Activated CD8-positive, alpha-beta memory T cell treated with anti-CD3 and anti-CD28 coated beads, Interleukin-2, amount 50 U/mL, for 4 hours (primary cell): ENCODE measurements at regions not wholly inside any gene's neighbourhood (a gene's known extent, or its start where the extent isn't known, plus 50 kb on each side); places are given as distances from the start of the nearest gene placed in this dataset.
"Not testable (repeated sequence)": the region's sequence is repeated elsewhere in the genome, so short reads cannot be mapped to it uniquely, and the experiment has no call there.

Experiments
- DNase-seq: peaks from one replicate; pipeline ENCODE4 v3.0.0-alpha.2; 2020

DNA sequence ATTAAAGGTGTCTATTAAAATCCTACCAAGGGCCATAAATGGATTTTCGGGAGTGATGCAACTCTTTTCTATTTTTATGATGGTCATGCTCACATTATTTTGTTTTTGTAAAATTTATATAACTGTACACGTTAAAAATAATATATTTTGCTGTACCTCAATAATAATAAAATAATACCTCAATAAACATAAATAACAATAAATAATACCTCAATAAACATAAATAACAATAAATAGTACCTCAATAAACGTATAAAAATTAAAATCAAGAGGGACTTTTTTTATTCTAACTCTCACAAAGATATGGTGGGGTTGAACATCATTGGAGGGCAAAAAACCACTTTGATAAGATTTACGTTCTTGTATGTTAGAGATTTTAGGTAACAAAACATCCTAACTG lies 1189.6 kb upstream of the CELF2 start:
- DNase-seq, result no peak

DNA sequence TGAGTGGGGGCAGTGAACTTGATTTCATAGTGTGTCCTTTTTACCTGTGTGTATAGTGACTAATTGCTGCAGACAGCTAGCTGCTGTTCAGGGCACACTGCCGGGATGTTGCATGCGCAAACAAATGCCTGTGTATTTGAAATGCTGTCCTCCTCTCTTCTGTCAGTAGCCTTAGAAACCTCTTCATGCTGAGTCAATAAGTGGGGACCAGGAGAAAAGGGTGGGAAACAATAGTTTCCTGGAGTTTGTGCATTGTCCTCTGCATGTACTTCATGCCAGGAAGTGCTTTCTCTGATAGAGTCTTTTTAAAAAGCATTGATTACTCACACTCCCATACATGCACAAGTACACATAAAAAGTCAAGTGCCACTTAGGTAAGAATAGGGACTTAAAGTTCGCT lies 1183.7 kb upstream of the CELF2 start:
- DNase-seq, result no peak

DNA sequence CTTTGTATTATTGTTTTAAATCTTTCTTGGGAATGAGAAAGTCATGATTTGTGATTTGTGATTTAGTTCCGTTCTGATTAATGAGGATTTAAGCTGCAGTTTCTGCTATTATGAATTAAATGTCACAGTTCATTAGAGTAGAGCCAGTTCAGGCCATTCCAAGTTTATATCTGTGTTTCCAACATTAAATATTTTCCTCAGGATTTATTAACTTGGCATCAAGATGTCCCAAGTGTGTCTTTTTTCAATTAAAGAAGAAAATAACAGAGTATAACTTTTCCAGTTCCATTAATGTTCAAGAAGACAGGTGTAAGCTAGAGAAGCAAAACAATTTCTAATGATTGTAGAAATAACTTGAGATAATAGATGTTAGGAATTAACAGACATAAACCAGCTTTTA lies 1183.2 kb upstream of the CELF2 start:
- DNase-seq, result no peak

DNA sequence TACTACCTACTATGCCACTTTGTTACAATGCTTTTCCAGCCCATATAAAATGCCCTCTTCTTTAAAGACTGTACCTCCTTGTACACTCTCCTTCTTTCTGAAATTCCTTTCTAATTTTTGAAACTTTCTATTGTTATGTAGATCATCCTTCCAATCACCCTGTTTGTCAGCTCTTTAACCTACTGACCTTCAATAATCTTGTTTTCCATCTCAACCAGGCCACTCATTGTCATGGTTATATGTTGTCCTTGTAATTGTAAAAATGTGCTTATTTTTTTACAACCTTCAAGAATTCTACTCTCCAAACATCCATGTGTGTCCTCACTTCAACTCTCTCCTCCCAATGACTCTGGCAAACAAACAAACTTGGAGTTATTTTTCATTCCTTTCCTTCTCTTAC lies 1172.6 kb upstream of the CELF2 start:
- DNase-seq, result no peak

DNA sequence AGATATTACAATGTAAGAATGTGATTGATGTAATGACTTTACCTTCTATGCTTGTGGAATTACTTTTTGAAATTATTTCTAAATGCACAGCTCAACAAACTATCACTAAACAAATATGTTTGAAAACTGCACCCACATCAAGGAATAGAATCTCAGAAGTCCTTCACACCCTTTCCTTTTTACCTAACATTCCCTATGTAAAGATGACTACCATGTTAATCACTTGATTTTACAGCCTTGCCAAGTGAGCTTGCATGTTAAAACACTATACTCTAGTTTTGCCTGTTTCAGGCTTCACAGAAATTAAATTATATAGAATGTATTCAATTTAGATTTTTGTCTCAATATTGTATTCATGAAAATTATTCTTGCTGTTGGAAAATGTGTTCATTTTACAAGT lies 1169.4 kb upstream of the CELF2 start:
- DNase-seq, result no peak

DNA sequence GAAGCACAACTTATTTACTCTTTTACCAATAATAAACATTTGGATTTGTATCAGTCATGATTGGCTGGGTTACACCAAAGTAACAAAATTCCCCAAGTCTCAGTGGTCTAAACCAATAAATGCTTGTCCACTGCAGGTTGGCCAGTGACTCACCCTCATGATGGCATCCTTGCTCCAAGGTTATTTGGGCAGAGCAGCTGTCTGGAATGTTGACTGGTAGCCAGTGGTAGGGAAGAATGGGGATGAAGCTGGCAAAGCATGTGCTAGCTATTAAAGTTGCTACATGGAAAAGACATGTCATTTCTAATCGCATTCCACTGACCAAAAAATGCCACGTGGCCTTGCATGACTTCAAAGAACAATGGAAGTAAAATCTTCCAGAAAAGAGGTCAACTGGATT lies 1168.7 kb upstream of the CELF2 start:
- no peak for DNase-seq

DNA sequence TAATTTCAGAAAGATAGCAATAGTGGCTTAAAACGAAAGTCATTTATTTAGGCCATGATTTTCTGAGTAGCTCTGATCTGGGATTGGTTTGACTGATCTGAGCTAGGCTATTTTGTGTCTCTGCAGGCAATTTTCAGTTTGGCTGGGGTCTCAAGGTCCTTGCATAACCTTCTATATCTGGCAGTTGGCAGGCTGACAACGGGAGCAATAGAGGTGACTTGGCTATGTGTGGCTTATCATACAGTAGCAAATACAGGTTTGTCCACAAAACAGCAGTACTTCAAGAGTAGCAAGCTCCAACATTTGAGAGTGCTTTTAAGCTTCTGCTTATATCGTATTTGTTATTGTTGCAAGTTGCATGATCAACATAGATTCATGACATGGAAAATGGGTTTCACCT lies 1167.3 kb upstream of the CELF2 start:
- DNase-seq, result no peak

DNA sequence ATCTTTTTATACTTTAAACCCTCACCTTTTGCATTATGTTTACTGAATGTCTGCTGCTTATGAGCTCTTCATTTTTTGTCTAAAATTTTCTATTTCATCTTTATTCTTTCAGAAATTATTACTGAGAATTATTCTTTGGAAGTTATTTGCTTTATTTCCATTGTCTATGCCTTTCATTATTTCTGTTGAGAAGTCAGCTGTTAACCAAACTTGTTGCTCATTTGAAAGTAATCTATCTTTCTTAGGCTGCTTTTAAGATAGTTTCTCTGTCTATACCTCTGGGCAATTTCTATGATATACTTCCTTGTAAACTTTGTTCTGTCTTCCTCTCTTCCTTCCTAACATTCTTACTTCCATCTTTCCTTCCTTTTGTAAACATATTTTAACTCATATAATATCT lies 1165.9 kb upstream of the CELF2 start:
- no peak for DNase-seq

DNA sequence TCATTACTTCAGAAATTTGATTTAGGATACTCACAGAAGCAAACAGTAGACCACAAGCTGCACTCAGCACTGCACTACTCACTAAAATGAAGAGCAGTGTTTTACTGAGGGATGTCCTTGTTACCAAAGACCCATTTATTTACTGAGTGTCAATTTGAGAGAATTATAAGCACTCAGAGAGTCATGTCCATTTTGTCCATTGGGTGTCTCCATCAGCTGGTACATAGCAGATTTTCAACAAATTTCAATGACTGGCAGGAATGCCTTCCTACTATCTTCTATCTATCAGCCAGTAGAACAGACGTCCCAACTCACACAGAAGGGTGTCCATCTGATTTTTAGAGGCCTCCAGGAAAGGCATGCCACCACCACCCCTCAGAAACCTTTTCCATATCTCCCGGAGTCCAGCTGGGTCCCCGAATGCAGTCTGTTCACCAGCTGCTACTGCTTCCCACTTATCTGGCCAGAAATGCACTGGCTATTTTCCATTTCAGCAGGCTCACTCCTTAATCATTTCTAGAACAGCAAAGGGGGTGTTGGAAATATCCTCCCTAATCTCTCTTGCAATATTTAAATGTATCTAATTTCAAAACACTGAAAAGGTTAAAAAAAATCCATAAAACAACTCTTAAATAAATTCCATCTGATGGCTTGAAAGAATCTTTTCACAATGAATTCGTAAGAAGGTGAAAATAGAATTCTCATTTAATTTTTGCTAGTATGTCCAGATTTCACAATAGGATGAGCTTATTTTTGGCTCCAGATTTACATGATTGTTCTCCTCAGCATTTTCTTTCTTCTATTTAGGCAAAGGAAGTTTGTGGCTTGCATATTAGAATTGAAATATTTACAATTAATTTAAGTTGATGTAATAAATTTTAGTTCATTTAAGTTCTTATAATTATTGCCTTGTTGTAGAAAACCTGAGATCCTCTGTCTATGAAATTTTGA lies 1164.0 kb upstream of the CELF2 start:
- DNase-seq, result no peak

DNA sequence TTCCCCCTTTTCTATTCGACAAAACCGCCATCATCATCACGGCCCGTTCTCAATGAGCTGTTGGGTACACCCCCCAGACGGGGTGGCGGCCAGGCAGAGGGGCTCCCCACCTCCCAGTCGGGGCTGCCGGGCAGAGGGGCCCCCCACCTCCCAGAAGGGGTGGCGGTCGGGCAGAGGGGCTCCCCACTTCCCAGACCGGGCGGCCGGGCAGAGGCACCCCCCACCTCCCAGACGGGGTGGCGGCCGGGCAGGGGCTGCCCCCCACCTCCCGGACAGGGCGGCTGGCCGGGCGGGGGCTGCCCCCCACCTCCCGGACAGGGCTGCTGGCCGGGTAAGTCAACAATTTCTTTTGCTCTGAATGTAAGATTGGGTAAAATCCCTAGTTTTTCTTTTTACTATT lies 1162.2 kb upstream of the CELF2 start:
- DNase-seq, result not testable (repeated sequence)

DNA sequence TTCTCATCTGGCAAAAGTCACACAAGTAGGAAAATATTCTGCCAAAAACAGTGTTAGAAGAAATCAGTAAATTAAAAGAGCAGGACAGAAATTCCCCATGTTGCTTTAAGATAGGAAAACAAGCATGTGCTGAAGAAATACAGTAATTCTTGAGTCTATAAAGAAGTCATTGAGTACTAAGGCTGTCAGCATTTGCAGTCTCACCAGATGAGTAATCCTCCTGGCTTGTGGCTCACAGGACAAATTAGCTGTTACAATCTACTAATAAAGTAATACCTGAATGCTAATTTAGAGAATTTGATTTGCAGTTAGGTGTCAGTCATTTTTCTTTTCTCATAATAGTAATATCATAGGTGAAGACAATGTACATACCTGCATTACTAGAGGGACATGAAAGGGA lies 1158.9 kb upstream of the CELF2 start:
- DNase-seq, result no peak

DNA sequence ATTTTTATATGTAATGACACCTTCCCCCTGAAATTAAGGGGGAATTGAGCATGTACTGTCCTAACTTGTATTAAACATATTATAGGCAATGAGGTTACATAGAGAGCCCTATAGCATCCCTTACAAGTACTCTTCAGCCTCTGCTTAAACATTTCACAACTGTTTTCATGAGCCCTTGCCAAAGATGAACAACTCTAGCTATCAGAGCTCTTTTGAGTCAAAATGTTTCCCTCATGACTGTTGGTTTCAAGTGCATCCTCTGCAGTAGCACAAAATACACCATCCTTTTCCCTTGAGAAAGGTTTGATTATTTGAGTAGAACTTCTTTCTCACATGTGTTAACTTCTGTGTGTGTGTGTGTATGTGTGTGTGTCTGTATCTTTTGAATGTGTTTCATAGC lies 1157.6 kb upstream of the CELF2 start:
- no peak for DNase-seq

DNA sequence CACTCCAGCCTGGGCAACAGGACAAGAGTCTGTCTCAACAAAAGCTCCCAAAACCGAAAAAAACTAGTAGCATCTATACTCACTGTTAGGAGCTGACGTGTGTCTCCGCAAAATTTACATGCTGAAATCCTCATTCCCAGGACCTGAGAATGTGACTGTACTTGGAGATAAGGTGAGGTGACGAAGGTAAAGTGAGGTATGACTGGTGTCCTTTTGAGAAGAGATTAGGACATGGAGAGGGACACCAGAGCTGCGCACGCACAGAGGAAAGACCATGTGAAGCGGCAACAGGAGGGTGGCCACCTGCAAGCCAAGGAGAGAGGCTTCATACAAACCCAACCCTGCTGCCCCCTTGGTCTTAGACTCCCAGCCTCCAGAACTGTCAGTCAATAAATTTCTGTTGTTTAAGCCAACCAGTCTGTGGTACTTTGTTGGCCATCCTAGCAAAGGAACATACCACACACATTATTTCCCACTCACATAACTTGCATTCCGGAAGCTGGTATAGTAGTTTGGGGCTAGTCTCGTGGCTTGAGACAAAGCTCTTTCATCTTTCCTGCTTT lies 1154.0 kb upstream of the CELF2 start:
- DNase-seq, result no peak

DNA sequence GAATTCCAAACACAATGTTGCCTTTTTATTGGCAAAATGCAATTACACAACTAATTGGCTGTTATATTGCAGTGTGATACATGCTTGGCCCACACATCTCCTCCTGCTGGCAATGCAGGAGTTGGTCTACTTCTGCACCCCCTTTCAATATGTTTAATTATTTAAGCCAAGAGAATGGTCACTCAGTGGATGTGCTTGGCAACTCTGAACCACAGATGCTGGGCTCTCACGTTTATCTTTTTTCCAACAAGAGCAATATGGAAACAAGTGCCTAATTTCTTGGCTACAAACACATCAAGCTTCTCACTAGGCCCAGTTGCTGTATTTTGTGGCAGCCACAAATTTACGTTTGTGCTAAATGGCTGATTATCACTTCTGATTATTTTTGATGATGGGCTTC lies 1149.2 kb upstream of the CELF2 start:
- DNase-seq, result no peak

DNA sequence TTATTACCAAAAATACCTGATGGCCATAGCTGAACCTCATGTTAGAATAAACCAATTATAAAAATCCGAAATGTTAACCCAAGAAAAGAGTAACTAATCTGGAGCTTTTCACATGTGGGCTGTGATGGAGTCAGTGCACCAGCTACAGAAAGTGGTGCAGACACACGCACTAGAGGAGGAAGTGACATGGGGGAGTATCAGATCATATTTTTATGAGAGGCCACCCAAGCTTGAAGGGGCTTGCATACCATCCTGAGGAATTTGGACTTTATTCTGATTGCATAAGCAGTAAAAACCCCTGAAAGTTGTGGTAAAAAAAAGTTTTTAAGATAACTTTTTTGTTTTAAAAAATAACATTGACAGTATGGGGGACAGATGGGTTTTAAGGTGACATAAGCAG lies 1148.5 kb upstream of the CELF2 start:
- DNase-seq, result no peak

DNA sequence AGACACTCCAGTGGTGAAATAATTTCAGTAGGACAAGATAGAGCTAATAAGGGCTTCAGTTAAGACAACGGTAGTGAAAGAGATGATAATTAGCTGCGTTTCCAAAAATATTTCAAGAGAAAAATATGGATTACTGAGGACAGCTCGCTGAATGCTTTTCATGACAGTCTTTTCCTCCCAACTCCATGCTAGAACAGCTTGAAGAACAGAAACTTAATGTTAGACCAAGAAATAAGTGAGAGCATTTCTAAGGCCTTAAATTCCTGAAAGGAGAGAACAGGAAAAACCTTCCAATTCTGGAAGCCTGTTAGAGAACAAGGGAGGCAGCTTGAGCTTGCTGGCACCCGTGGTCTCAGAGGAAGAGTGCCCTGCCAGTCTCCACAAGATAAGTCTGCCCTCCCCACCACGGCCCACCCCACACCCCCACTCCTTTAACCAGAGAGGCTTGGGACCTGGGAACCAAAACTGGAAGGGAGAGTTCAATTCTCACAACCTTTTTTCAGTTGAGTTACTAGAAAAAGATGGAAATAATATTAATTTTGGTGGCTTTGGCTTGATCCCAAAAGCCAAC lies 1148.0 kb upstream of the CELF2 start:
- DNase-seq, result no peak

DNA sequence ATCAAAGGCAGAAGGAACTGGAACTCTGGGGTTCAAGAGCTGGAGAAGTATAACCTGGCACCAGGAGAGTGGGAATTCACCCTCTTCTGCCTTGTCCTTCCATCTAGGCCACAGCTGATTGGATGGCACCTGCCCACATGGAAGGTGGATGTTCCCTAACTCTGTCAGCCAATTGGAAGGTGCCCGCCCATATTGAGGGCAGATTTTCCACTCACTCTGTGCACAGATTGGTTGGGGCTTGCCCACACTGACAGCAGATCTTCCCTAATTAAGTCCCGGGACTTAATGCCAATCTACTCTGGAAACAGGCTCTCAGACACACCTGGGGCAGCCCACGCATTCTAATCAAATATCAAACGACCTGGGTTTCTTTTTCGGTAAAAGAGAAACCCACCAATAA lies 1142.3 kb upstream of the CELF2 start:
- no peak for DNase-seq

DNA sequence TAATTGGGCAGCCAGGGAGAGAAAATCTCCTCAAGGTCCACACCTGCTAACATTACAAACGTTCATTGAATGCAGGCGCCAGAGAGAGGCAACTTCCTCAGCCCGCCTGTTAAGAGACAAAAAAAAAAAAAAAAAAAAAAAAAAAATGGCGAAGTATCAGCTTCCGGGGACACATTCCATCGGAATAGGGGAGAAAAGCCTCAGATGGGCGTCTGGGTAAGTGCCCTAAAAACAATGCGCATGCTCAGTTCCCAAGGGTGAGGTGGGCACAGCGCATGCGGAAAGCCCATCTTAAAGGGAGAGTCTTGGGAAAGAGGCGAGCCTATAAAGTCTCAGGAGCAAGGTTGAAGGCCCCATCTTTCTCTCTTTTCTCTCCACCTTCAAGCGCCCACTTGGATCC lies 1139.7 kb upstream of the CELF2 start:
- no peak for DNase-seq

DNA sequence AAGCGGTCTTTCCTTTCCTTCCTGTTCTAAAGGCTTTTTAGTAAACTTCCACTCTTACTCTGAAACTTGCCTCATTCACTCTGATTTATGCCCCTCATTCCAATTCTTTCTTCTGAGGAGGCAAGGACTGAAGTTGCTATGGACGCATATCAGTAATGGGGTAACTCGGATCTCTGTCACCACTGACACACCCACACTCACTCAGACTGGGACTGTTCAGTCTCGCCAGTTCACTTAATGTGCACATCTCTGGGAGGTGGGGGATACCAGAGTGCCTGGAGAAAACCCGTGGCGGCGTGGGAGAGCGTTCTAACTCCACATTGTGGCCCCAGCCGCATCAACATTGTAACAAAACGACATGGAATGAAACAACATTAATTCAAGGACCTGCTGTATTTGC lies 1139.3 kb upstream of the CELF2 start:
- no peak for DNase-seq

DNA sequence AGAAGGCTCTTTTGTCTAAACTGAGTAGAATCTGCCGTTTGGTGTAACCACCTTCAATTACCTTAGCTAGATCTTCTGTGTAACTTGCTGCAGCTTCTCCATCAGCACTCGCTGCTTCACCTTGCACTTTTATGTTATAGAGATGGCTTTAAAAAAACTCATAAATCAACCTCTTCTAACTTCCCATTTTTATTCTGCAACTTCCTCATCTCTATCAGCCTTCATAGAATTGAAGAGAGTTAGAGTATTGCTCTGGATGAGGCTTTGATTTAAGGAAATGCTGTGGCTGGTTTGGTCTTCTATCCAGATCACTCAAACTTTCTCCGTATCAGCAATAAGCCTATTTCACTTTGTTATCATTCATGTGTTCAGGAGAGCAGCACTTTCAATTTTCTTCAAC lies 1131.9 kb upstream of the CELF2 start:
- no peak for DNase-seq

DNA sequence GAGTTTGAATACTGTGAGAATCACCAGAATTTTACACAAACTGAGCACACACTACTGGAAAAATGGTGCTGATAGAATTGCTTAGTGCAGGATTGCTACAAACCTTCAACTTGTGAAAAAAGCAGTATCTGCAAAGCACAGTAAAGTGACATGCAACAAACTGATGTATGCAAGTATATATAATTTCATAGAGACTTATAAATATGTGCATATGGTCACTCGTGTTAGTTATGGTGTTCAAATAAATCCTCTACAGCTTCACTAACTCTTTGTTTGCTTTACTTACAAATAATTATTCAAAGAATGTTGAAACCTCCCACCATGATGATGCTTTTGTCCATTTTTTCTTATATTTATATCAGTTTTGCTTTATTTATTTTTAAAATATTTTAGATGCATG lies 1130.9 kb upstream of the CELF2 start:
- DNase-seq, result no peak

DNA sequence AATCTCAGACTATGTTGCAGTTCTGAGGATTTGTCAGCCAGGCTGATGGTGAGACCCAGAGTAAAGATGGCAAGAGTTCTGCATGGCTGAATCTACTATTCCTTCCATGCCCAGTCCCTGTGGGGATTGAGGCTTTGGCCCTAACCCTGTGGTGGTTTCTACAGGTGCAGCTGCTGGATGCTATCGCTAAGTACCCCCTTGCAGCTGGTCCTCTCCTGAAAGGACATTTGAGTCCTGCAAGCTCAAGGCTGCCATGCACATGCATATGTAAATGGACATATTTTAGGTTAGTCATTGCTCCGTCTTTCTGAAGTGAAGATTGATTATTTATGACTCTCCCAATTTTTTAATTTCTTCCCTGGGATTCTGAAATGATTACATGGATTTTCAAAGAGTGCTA lies 1122.2 kb upstream of the CELF2 start:
- DNase-seq, result no peak

DNA sequence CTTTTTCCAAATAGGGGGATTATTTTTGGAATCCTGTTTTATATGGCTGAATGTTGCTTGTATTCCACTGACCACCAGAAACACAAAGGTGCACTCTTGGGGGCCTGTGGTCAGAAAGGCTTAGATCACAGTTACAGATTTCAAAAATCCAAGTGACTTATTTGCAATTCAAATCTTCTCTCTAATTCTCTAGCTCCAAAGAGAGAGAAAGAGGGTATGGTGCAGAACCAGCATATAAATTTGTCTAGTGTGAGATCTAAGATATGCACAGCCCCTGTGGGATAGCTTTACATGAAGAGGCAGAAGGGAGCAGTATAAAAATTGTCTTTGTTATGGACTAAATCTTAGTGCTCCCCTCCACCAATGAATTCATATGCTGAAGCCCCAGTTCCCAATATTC lies 1121.7 kb upstream of the CELF2 start:
- DNase-seq, result no peak

DNA sequence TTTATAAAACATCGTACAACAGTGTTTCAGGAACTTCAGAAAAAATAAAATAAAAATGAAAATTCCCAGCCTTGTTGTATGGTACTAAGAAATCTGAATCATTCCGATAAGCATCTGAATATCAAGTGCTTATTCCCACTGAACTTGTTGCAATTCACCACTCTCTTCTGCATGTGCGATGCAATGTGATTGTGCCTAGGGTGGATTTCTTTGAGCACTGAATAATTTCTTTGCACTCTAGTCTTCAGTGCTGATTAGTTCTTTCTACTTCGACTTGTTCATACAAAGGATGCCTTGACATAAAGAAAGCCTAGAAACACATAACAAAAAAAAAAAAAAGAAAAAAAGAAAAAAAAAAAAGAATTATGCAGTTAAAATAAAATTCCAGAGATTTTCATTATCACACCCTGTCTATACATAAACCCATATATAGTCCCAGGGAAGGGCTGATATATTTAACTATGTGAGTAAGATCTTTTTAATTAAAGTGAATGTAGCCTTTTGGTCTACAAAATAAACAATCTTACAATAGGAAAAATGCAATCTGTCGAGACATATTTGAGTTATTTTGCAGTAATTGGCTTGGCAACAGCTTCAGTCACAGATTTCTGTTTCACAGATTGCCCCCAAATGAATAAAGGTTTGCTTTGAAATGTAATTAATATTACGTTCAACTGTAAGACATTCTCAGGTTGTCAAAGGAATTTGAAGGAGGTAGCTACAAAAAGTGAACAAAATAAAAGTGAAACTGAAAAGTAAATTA lies 1118.9 kb upstream of the CELF2 start:
- no peak for DNase-seq
